Suprapubic skin (tissue), 4 donors: ENCODE measurements at regions not wholly inside any gene's neighbourhood (a gene's known extent, or its start where the extent isn't known, plus 50 kb on each side); places are given as distances from the start of the nearest gene placed in this dataset.

ENCODE experiments used
- POLR2A ChIP-seq, 2 donors: fragments of 450-650 bp; IDR thresholded peaks; one replicate each; pipeline ENCODE4 v1.6.1; 2017; ENCODE audit warnings: antibody characterized with exemption in 2 of 2, mild to moderate bottlenecking in 2 of 2, moderate library complexity in 2 of 2
- POLR2AphosphoS5 ChIP-seq, 3 donors: sonication (generic); formaldehyde crosslinking; IDR thresholded peaks; one replicate each; pipeline ENCODE4 v1.6.1; 2017; ENCODE audit warnings: antibody characterized with exemption in 3 of 3
- TF ChIP-seq, protein P1 (sequence below), 2 donors: fragments of 200-600 bp in 1 of 2; fragments of 450-650 bp in 1 of 2; sonication (generic) in 1 of 2; IDR thresholded peaks; one replicate each; pipeline ENCODE4 v1.5.1; 2016 to 2019; ENCODE audit warnings: antibody characterized with exemption in 2 of 2, mild to moderate bottlenecking in 1 of 2, moderate library complexity in 1 of 2

DNA sequence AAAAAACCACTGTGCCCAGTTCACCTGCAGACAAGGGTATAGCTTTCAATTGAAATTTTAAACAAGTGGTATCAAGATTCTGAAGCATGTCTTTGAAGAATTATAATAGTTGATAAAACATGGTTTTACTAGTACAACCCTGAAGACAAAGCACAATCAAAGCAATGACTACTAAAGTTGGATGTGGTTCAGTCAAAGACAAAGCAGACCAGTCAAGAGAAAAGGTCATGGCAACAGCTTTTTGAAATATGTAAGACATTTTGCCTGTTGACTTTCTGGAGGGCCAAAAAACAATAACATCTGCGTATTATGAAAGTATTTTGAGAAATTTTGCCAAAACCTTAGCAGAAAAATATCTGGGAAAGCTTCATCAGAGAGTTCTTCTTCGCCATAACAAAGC is 1393.6 kb downstream of the SI start:
- TF ChIP-seq POLR2A (IDR thresholded peaks at IDR 0.05) (no peak), POLR2AphosphoS5 (IDR thresholded peaks at IDR 0.05) (no peak)
- TF ChIP-seq, protein P1, sequence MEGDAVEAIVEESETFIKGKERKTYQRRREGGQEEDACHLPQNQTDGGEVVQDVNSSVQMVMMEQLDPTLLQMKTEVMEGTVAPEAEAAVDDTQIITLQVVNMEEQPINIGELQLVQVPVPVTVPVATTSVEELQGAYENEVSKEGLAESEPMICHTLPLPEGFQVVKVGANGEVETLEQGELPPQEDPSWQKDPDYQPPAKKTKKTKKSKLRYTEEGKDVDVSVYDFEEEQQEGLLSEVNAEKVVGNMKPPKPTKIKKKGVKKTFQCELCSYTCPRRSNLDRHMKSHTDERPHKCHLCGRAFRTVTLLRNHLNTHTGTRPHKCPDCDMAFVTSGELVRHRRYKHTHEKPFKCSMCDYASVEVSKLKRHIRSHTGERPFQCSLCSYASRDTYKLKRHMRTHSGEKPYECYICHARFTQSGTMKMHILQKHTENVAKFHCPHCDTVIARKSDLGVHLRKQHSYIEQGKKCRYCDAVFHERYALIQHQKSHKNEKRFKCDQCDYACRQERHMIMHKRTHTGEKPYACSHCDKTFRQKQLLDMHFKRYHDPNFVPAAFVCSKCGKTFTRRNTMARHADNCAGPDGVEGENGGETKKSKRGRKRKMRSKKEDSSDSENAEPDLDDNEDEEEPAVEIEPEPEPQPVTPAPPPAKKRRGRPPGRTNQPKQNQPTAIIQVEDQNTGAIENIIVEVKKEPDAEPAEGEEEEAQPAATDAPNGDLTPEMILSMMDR (IDR thresholded peaks at IDR 0.05), result no peak
